ENCODE measurements at regions not wholly inside any gene's neighbourhood (a gene's known extent, or its start where the extent isn't known, plus 50 kb on each side); places are given as distances from the start of the nearest gene placed in this dataset.

GRCh38 chr5:28751396-28751795 is 1713.0 kb upstream of the CDH9 start:
- TF ChIP-seq CTCF (IDR thresholded peaks at IDR 0.05) (no peak), POLR2A (IDR thresholded peaks at IDR 0.05) (no peak)

Measured in testis (tissue), 2 donors.